SK-N-MC (cell line): ENCODE measurements at regions not wholly inside any gene's neighbourhood (a gene's known extent, or its start where the extent isn't known, plus 50 kb on each side); places are given as distances from the start of the nearest gene placed in this dataset.

Experiments used
- EZH2 ChIP-seq: fragments of 200-600 bp; sonication (generic); IDR thresholded peaks from one replicate; pipeline ENCODE4 v1.6.1; 2017; ENCODE audit warnings: antibody characterized with exemption
- POLR2AphosphoS5 ChIP-seq: IDR thresholded peaks from 2 replicates; pipeline ENCODE4 v1.6.1; 2012; ENCODE audit warnings: mild to moderate bottlenecking, low read depth, low read length, borderline replicate concordance

DNA sequence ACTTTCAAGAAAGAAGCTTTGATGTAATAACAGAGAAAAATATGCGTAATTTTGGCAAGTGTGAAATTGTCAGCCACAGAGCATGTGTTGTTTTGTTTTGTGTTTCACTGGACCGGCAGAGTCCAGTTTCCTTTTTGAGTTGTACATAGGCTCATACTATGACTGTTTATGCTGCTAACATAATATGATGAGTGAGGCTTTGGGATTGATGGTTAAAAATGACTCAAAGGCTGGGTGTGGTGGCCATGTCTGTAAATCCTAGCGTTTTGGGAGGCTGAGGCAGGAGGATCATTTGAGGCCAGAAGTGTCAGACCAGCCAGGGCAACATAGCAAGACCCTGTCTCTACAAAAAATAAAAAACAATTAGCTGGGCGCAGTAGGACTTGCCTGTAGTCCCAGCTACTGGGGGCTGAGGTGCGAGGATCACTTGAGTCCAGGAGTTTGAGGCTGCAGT, 487.9 kb downstream of the PCNX1 start:
- TF ChIP-seq EZH2 (no peak), POLR2AphosphoS5 (no peak)
